GM21786 (cell line): ENCODE measurements at regions not wholly inside any gene's neighbourhood (a gene's known extent, or its start where the extent isn't known, plus 50 kb on each side); places are given as distances from the start of the nearest gene placed in this dataset.
A peak's percentile ranks its signal among the peaks of the same experiment; 100 is the strongest.
"Not testable (repeated sequence)": the region's sequence is repeated elsewhere in the genome, so short reads cannot be mapped to it uniquely, and the experiment has no call there.

Experiments
- ATAC-seq: cut with Tn5 transposase; IDR thresholded peaks from one replicate; pipeline ENCODE4 v1.9.1; 2021; ENCODE audit not compliant: unreplicated experiment

DNA sequence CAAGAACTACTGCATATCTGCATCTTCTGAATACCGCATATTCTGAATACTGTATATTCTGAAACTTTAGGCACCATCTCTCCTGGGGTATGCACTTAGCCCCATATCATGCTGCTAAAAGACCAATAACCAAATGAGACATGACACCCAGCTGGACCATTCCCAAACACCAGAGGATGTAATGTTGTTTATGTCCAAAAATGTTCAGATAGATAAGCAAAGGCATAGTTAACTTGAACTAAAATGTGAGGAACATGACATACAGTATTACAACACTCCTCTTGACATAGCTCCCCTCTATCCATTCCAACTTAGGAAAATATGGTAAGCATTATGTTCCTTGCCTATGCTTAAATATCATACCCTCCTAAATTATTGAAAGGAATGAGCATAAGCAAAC lies 127.3 kb downstream of the TENT5A start:
- no peak for ATAC-seq

DNA sequence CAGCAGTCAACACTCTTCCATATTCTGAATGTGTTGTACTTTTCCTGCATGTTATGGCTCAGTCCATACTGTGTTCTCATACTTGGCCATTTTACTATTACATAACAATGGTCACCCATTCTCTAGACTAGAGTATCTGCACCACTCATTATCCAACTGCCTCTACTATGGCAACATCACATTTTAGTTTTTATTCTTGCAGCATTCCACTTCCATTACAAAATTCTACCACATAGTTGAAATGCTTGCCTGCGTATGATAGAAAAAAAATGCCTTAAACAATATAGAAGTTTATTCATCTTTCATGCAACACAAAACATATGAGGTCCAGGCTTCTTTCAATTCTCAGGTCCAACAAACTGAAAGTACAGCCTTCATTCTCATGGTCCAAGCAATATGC lies 128.0 kb downstream of the TENT5A start:
- ATAC-seq = no peak

DNA sequence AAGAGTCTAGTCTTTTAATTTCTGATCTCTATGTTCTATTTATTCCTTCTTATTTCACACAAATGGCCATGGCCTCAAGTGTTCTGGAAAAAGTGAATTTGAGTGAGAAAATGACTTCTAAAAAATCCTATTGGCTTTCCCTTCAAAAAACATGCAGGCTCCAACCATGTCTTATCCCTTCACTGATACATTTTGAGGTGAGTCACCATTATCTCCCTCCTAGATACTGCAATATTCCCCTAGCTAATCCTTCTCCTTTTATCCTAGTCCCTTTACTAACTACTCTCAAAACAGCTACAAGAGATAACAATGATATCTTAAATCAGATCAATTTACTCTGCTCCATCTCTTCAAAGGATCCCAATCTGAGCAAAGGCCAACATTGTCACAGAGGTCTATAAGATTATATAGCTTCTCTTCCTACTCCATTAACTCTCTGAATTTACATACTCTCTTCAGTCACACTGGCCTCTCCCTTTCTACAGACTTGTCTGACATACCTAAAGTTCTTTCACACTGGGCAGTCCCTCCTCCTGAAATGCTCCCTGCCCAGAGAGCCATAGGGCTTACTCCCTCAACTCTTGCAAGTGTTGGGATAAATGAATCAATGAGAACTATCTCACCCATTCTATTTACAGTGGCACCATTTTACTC lies 129.2 kb downstream of the TENT5A start:
- ATAC-seq = no peak

DNA sequence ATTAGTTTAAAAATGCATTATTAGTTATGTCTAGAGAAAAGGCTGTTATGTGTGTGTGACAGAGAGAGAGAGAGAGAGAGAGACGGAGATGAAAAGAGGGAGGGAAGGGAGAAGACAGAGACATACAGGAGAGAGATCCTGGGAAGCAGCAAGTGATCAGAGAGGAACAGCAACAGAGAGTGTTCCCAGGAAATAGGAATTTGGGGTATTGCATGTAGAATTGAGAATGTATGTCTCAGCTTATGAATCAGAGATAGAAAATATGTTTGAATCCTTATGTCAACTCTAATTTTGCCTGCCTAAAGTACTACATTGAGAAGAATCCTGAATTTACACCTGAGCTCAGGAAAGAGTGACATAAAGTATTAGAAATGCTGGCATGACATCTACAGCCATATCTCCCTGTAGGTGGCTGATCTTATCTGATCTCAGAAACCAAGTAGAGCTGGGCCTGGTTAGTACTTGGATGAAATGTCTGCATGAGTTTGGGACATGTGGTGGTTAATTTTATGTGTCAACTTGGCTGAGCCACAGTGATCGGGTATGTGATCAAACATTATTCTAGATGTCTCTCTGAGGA lies 130.6 kb downstream of the TENT5A start:
- no peak for ATAC-seq

DNA sequence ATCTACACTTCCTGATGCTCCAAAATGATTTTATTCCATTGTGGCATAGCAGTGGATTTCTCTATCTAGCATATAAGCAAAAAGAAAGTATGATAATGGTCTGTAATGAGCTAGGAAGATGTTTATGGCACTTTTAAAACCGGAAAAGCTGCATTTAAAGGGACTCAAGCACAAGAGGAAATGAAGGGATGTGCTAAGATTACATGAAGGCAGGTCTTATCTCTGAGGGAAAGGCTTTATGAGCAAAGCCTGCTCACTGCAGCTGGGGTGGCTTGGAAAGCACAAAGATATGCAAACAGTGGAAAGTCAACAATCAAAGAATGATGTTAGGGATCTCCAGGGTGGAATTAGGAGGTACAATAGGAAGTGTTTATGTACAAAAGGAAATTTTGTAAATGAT lies 138.2 kb downstream of the TENT5A start:
- no peak for ATAC-seq

DNA sequence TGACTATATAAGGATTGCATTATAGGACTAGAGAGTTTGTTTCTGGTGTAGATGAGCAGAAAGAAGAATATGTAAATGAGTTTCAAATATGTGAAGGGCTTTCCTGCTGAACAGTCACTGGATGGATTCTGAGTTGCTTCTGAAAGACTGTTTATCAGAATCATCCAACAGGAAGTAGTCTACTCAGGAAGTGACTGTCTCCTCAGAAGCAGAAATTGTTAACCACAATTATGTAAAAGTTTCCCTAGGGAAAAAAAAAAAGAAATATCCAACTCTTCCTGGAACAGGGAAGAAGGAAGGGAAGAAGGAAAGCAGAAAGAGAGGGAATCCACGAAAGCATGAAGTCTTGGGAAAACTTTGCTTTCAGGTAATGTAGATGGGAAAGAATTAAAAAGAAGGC lies 138.9 kb downstream of the TENT5A start:
- ATAC-seq = no peak

DNA sequence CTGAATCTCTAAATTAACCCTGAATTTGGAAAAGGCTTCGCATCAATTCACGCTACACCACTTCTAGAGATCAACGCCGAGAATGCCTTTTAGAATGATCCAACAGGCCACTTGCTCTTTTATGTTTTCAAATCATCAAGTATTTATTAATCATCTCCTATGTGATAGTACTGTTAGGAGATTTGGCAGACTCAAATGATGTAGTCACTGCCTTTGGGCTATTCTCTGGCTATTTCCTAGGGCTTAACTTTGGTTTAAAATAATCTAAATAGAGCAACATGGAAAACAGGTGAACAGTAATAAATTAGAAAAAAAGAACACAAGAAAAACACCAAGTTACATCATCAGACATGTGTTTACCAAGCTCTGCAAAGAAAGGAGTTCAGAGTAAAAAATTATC lies 140.3 kb downstream of the TENT5A start:
- ATAC-seq = no peak

DNA sequence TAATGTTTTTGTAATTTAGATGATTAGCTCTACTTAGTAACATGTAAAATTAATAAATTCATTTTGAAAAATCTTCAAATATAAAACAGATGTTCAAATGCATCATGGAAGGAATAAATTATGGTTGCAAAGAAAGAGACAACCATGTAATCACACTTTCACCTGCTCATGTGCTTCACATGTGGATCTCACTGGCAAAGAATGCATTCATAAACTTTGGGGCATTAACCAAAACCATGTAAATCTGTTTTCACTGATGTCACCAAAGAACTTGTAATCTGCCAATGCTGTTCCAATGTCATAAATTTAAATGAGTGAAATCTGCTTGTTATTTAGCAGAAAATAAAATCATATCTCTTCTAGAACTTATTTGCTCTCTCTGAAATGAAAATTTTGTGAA lies 142.7 kb downstream of the TENT5A start:
- ATAC-seq = no peak

DNA sequence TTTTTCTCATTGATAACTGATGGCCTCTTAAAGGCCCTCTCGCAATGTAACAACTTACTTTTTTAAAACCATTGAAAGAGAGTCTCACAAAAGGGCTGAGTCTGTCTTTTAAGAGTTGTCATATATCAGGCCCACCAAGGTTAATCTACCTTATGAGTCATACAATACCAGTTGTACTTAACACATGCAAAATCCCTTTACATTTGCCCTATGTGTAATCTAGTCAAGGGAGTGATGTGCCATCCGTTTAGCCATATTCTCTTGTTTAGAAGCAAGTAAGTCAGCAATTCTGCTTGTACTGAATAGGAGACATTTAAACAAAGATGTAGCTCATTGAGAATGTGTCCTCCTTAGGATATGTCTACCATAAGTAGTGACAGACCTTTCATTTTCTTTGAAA lies 143.7 kb downstream of the TENT5A start:
- ATAC-seq = no peak

DNA sequence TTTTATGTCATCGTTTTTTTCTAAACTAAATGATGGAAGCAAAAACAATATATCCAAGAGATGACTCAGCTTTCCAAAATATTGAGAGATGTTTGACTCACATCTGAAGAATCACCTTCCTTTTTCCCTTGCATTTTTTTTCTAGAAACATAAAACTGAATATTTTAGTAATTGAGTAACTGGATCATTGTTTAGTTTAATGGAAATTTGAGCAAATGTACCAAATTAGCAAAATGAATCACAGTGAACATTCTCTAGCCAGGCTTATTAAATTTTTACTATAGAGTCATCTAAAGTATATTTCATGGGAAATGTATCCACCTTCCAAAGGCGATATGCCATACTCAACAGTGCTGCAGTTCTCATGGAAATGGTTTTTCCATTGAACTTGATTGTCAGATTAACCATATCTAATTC lies 145.5 kb downstream of the TENT5A start:
- no peak for ATAC-seq

DNA sequence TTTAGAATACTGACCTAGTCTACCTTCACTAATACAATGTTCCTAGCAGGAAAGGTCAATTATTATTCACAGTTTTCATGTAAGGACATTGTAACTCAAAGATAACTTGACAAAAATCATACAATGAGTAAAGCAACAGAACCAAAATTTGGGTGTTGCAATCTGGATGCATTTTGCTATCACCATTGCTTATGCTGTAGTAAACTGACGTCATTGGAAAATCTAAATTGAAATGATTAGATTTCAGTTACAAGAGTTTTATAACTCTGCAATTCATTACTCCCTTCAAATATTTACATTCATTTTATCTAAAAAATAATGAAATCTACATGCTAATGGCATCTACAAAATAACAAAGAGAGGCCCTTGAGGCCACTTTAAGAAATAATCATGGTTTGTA lies 147.0 kb downstream of the TENT5A start:
- ATAC-seq = no peak

DNA sequence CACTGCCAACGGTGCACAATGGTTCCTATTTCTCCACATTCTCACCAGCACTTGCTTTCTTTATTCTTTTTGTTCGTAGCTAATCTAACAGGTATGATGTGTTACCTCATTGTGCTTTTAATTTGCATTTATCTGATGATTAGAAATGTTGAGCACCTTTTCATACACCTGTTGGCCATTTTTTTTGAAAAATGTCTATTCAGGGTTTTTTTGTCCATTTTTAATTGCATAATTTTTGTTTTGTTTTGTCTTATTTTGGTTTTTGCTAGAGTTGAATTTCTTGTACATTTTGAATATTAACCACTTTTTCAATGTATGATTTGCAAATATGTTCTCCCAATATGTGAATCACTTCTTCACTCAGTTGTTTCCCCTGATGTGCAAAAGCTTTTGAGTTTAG lies 150.6 kb downstream of the TENT5A start:
- no peak for ATAC-seq

DNA sequence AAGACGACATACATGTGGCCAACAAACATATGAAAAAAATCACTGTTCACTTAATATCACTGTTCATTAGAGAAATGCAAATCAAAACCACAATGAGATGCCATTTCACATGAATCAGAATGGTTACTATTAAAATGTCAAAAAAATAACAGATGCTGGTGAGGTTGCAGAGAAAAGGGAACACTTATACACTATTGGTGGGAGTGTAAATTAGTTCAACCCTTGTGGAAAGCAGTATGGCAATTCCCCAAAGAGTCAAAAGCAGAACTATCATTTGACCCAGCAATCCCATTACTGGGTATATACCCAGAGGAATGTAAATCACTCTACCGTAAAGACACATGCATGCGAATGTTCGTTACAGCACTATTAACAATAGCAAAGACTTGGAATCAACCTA lies 152.0 kb downstream of the TENT5A start:
- not testable (repeated sequence) for ATAC-seq

DNA sequence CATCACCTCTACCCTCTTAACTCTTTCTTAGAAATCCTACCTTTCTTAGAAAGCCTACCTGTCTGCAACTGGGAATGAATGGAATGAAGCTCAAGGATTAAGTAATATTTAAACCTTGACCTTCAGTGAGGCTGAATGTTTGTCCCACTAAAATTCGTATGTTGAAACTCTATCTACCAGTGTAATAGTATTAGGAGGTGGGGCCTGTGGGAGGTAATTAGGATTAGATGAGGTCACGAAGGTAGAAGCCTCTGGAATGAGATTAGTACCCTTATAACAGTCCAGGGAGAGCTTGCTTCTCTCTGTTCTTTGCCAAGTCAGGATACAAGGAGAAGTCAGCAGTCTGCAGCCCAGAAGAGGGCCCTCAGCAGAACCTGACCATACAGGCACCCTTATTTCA lies 158.0 kb downstream of the TENT5A start:
- no peak for ATAC-seq

DNA sequence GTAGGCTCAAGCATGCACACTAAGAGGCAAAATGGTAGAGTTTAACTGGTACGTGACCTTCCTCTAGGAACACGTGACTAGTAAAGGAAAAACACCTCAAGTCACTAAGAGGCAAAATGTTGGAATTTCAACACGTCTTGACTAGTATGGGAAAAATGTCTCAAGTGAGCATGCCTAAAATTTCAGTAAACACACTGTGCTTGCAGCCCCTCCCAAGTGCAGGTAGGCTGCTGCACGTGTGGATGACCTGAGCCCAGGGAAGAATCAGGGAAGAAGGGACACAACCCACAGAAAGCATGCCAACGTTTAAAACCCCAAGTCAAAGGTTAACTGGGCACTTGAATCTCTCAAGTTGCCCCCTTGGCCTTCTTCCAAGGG lies 162.2 kb downstream of the TENT5A start:
- ATAC-seq = no peak

DNA sequence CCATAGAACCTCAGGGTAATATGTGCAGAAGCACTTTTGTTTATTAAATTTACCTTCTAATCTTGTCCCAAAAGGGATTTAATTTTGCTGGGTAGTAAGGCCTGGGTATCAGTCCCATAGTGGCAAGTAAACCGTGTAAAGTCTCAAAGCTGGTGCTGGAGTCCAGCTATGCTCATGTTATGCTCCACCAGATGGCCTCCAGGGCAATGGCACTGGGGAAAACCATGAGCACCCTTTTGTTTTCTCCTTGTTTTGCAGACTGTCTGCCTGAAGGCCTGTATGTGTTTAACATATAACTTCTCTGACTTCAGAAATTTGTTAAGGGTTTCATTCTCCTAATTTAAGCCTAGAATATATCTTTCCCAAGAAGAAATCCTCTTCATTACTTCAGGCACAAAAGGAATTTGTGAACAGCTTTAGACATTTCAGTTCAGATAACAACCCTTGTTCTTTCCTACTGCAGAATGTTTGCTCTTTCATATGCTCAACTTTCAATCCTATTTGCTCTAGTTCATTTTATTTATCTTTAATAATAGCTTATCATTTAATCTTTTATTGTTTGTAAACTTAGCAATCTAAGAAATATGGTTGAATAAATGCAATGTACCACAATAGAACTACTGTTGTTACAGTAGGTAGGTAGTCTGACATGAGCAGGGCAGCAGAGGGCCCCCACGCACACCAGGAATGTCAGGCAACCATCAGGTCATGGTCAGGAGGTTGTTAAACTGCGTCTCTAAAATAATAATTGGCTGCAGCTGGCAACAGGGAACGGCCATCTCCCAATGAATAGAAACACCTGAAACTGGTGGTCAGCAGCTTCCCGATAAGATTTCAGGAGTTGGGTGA lies 162.8 kb downstream of the TENT5A start:
- ATAC-seq = no peak

DNA sequence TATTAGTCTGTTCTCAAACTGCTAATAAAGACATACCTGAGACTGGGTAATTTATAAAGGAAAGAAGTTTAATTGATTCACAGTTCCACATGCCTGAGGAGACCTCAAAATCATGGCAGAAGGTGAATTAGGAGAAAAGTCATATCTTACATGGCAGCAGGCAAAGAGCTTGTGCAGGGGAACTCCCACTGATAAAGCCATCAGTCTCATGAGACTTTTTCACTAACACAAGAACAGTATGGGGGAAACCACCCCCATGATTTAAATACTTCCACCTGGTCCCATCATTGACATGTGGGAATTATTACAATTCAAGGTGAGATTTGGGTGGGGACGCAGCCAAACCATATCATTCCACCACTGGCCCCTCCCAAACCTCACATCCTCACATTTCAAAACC lies 166.8 kb downstream of the TENT5A start:
- ATAC-seq = peak; percentile 56

DNA sequence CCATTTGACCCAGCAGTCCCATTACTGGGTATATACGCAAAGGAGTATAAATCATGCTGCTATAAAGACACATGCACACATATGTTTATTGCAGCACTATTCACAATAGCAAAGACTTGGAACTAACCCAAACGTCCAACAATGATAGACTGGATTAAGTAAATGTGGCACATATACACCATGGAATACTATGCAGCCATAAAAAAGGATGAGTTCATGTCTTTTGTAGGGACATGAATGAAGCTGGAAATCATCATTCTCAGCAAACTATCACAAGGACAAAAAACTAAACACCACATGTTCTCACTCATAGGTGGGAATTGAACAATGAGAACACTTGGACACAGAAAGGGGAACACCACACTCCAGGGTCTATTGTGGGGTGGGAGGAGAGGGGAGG lies 168.3 kb downstream of the TENT5A start:
- not testable (repeated sequence) for ATAC-seq

DNA sequence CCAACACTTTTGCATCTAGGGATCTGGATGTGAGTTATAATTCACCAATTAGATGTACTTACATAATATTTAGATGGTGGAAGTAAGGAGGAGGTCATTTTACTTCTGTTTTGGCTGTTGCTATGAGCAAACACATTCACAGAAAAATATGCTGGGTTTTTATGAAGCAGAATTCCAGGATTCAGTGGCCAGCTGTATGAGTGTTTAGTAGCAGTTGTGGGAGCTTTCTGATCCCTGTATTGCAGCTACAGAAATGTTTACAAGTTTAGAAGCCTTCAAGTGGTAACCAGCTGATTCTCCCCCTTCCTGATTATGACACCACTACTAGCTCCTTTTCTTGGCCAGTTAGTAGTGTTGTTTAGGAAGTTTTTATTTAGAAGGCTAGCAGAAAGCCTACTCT lies 177.0 kb downstream of the TENT5A start:
- ATAC-seq = no peak

DNA sequence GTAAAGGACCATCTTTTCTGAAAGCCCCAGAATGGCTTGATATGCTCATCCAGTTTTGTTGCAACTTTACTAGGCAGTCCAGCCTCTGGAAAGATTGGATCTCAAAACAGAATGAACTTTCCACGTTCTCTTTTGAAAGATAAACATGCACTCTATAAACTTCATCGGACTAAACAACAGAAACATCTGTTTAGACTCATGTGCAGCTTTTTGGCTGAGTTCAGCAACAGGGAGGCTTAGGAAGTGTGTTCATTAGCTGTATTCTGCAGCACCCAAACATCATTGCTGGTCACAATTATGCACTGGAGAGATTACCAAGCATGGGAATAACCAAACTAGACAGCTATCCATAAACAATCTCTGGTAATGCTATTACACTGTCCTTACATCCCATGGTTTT lies 180.5 kb downstream of the TENT5A start:
- no peak for ATAC-seq

DNA sequence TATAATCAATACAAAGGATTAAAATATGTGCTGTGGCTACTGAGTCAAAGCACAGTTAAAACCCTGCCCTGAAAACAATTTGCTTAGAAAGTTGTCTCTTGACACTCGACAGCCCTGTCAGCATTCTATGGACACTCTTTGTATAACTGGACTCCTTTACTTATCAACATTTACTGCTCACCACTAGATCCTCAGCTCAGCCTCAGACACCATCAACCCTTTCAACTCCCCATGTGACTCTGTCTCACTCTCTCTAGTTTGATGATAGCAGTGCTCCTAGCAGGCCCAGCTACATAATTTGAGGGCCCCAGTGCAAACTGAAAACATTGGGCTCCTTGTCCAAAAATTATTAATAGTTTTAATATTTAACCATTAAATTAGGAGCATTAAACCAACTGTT lies 181.8 kb downstream of the TENT5A start:
- no peak for ATAC-seq

DNA sequence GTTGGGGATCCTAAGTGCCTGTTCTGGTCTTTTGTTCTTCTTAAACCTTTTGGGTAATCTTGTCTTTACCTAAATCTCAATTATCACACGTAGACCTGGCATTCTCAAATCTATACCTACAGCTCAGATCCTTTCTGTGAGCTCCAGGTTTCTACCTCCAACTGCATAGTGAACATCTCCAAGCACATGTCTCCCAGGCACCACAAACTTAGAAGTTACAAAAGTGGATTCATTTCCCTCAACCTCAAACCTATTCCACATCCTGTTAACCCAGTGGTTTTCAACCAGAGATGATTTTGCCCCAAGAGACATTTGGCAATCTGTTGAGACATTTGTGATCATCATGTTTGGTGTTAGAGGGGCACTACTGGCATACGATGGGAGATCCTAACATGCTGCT lies 183.5 kb downstream of the TENT5A start:
- ATAC-seq = no peak
